Activated effector memory CD4-positive, alpha-beta T cell treated with anti-CD3 and anti-CD28 coated beads, Interleukin-2, amount 50 U/mL, for 16 hours (primary cell): ENCODE measurements at regions not wholly inside any gene's neighbourhood (a gene's known extent, or its start where the extent isn't known, plus 50 kb on each side); places are given as distances from the start of the nearest gene placed in this dataset.
A peak's percentile ranks its signal among the peaks of the same experiment; 100 is the strongest.

Source experiments
- DNase-seq: peaks from one replicate; pipeline ENCODE4 v3.0.0-alpha.2; 2020

DNA sequence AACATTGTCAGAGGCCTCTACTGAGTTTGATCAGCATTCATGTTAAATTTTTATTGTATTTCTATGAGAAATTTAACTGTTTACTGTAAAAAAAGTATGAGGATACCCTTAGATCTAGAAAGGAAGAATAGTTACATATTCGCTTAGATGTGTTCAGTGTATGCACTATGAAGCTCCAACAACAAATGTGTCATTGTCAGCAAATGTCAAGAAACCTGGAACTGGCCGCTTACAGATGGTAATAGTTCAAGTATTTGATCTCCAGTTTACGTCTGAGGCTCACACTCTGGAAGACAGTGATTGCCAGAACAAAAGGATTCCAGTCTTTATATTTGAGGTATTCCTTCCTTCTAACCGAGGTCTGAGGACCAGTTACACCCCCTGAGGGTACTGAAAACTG is 921.2 kb upstream of the LRRTM1 start:
- DNase-seq: no peak

DNA sequence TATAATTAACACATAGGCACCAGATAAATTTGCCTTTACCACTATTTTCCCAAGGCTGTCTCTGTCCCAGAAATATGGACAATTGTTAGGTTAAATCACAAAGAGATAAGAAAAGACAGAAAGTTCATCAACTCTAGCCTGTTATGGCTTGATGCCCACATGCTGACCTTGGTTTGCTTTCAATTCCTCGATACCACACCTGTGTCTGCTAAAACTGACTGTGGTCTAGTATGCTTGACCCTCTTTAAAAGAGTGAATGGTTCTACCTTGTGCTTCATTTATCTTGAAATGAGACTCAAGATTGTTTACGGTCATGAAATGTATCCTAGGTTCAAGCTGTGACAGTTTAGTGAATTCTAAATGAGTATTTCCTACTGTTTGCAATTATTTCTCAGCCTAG is 909.0 kb upstream of the LRRTM1 start:
- no peak for DNase-seq

DNA sequence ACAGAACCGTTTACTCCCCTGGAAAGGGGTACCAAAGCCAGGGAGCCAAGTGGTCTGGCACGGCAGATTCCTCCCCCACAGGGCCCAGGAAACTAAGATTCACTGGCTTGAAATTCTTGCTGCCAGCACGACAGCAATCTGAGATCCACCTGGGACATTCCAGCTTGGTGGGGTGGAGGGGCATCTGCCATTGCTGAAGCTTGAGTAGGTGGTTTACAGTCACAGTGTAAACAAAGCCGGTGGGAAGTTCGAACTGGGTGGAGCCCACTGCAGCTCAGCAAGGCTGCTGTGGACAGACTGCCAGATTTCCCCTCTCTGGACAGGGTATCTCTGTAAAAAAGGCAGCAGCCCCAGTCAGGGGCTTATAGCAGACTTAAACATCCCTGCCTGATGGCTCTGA is 901.7 kb upstream of the LRRTM1 start:
- no peak for DNase-seq

DNA sequence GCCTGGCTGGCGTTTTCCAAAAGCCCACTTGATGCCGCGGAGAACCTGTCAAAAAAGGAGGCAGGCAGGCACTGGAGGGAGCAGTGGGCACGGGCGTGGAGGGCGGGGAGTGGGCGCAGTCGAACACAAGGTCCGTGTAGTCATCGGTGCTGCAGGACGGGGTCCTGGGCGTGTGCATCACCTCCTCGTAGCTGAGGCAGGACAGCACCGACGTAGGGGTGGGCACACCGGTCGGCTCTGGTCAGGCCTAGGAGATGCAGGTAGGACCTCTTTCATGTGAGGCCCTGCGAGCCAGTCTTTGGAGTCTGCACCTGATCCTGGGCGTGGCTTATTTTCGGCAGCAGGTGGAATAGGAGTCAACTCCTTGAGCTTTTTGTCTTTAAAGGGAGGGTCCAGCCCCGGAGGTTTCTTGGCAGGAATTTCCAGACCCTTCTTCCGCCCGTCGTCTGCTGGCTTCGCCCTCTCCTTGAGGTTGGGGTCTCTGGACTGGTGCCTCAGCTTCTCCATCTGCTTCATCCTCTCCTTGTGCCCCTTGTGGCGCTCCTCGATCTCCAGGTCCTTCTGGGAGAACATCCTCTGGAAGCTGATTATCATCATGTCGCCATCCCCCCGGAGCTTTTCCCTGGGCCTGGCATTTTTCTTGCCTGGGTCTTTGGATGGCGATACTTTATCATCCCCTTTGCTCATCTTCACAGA is 892.5 kb upstream of the LRRTM1 start:
- DNase-seq: peak; percentile 48

DNA sequence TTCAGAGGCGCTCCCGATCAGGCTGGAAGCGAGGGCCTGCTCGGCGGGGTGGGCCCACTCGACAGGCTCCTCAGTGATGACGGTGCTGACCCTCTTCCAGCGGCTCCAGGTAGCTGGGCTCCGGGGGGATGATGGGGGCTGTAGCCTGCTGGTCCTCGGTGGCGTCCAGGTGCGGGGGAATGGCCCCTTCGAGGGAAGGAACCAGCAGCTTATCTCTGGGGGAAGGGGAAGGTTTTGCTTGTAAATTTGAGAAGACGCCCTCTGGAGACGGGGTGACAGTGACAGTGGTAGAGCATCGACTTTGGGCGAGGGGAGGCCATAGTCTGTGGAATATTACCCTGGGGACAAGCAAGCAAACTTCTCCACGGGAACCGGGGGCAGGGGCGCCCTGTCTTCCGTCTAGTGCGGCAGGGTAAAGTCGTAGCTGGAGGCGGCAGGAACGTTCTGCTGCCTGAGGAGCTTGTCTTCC is 891.9 kb upstream of the LRRTM1 start:
- peak; percentile 54 for DNase-seq

DNA sequence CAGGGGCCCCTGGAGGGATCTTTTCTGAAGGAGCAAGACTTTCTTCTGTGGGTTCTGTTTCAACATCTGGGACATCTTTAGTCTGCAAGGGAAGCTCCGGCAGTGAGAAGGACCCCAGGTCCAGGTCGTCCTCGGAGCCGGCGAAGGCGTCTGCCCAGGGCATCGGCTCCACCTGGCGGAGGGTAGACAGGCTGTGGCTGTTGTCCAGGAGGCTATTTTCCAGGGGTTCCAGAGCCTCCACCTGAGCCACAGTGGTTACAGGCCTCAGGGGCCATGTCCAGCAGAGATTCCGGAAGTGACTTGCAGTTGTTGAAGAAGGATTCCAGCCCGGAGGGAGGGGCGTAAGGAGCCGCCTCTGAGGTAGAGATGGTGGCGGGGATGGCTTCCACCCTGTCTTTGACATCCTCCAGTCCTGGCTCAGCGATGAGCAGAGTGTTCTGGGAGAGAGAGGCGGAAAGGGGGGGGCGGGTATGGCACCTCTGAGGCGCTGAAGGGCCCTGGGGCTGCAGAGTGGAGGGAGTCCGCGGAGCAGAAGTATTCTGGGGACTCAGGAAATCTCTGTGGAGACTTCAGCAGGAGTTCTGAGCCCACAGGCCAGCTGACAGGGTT is 891.3 kb upstream of the LRRTM1 start:
- DNase-seq: peak; percentile 55

DNA sequence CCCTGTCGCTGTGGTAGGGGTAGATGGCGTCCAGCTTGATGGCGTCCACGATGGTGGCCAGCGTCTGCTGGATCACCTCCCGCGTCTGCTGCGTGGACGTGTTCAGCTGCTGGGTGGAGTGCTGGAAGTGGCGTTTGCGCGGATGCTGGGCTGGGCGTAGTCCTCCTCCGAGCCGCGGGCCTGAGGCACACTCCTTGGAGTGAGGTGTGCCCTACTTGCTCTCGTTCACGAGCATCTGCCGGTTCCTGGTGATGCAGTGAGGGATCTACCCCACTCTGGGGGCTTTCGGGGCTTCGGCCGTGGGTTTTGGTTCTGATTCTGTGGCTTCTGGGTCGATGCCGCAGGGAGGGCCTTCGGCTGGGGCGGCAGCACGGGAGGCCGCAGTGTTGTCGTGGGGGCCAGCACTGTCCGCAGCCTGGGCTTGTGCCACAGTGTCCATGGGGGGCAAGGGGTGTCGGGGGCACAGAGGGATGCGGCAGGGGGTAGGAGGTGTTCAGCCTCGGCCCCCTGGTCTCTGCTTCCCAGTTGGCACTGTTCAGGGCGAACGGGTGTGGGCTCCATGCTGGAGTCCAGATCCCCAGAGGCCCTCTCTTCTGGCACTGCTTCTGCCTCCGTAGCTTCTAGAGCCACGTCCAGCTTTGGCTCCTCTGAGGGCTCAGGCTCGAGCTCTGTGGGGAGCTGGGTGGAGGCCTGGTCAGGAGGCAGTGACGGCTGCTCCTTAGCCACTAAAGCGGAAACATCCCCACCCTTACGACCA is 890.6 kb upstream of the LRRTM1 start:
- peak; percentile 54 for DNase-seq

DNA sequence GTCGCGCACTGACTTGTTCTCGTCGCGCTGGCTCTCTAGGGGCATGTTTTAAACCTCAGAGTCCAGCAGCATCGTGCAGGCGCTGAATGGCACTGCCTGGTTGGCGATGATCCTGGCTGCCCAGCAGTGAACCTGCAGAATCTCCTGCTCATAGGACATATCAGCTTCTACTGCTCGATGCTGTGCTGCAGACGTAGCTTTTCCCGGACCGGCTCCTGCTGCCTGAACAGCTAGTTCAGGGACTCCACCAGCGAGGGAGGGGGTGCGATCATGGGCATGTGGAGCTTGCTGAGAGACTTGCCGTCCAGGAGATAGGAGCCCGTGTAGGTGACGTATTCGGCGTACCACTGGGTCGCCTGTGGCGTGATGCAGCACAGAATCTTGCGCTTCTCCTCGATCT is 890.0 kb upstream of the LRRTM1 start:
- no peak for DNase-seq

DNA sequence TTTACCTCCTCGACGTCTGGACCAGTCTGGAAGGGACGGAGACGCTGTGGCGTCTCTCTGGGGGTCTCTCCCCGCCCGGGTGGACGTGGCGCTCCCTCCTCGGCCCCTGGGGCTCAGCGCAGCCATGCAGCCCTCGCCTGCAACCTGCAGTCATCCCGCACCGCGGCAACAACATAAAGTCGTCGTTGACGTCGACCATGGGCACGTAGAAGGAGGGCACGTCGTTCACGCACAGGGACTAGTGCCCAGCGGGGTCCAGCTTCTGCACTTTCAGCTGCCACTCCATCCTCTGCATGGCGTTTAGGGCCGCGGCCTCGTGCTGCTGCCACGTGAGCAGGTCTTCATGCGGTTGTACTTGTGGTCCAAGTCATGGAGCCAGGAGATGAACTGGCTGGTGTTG is 889.6 kb upstream of the LRRTM1 start:
- DNase-seq: peak; percentile 62

DNA sequence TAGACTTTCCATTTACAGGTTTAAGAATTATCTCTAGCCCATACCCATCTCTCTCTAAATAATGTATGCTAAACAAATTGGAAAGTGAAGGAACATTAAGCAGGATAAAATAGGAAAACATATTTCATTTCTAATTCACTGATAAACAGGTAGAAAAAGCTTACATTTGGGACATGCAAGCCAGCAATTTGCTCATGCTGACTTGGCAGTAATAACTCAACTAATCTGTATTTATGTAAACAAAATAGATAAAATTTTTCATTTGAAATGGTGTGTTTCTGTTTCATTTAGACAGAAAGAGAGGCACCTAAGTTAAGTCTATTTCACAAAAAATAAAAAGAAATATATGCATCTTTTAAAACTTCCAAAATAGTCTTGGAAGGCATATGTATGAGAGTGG is 877.3 kb upstream of the LRRTM1 start:
- DNase-seq: no peak

DNA sequence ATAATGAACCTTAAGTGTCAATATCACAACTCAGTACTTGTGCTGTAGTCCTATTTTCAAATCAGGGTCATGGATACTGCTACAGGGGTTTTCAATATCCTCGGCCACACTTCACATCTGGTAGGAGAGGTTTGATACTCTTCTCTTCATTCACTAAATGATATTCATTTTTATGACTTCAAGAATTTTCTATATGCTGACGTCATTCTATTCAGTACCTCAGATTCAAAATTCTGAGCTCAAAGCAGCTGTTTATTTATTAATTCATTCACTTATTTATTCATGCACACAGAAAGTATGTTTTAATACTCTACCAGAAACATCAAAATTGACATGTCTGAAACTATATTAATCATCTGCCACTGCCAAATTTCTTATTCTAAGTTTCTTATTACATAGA is 866.9 kb upstream of the LRRTM1 start:
- DNase-seq: no peak

DNA sequence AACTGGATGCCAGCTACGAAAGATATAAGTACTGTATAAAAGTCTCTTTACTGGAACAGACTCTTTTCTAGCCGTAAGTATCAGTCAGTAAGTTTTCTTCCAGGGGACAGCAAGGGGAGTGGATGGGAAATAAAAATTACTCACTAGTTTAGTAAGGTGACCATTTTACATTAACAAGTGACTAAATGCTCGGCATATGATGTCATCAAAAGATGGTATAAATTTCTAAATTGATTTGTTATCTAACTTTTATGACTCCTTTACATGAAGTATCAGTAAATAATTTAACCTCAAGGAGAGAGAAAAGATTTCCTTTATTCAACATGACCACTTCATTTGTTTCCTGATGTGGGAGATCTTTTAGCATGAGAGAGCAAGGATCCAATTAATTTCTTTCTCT is 859.0 kb upstream of the LRRTM1 start:
- no peak for DNase-seq

DNA sequence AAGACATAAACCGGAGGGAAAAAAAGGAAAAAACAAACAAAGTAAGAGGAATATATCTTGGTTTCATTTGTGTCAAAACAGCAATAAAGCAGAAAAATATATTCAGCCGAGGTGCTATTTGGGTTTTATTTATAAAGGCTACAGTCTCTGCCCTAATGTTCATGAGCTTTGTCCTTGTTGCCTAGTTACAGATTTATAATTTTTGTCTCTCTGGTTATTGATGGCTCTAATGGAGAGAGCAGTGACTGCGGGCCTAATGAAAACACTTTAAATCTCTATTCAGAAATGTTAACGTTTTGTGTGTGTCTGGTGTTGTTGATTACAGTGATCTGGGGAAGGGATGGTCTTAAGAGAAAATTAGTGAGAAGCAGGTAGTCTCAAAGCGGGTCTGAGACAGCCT is 854.0 kb upstream of the LRRTM1 start:
- no peak for DNase-seq

DNA sequence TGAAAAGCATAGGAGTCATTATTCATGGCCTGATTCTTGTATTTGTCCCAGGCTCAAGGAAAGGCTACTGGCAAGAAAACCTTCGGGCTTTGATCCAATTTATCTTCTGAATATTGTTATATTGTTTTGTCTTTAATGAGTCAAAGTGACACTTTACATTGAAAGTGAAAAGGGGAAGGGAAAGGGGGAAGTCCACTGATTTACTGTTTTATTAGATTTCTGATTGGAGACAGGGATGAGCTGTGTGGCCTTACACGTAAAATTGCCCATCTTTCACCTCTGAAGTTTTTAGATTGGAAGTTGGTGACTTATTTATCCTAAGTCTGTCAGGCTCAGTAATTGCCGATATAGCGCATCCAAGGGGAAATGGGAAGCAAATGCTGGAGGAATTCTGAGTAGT is 843.8 kb upstream of the LRRTM1 start:
- DNase-seq: no peak

DNA sequence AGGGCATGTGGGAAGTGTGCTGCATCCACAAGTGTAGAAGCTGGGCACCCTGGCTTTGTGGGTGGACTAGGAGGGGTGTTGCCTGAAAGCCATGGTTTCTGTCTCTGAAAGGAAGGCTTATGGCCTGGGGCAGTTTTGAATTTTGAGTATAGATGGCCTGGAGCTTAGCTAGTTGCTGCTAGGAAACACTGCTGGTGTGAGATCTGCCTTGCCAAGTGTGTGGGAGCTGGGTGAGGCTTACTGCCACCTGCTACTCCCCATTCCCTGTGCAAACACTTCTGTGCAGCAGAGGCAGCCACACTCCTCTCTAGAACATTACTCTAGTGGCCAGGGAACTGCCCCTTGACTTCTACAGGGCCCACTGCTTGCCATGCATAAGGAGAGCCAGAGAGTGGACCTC is 831.7 kb upstream of the LRRTM1 start:
- no peak for DNase-seq

DNA sequence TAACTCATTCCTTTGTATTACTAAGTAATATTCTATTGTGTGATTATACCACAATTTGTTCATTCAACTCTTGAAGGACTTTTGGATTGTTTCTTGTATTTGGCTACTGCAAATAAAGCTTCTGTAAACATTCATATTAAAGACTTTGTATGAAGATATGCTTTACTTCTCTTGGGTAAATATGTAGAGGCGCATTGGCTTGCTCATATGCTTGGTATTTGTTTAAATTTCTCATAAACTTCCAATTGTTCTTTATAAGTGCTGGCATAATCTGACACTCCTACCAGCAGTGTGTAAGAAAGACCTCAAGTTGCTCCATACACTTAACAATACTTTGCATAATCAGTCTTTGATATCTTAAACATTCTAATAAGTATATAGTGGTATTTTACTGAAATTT is 792.8 kb upstream of the LRRTM1 start:
- no peak for DNase-seq

DNA sequence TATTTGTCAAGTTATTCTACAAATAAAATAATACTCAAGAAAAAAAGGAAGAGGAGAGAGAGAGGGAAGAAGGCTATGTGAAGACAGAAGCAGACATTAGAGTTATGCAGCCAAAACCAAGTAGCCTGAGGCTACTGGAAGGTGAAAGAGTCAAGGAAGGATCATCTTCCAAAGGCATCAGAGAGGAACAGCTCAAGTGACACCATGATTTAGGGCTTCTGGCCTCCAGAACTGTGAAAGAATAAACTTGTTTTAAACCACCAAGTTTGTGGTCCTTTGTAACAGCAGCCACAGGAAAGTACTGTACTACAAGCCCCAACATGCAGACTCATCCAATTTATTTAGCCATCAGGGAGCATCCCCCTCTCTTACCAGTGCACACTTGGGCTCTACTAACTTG is 788.5 kb upstream of the LRRTM1 start:
- no peak for DNase-seq

DNA sequence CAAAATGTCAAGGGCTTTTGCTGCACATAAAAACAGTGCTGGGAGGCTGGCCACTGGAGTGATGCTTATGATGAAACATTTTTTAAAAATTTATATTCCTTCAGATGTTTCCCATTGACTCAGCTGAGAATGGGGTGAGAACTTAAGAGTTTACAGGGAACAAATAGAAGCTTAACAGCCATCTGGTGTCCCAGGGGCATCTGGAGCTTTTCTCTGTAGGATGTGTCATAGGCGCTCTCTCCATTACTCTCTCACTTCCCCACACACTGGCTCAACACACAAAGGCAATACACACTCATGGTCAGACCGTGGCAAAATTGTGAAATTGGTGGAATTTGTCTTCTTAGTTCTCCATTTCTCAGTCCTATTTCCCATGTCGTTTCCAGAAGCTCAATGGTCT is 783.1 kb upstream of the LRRTM1 start:
- no peak for DNase-seq

DNA sequence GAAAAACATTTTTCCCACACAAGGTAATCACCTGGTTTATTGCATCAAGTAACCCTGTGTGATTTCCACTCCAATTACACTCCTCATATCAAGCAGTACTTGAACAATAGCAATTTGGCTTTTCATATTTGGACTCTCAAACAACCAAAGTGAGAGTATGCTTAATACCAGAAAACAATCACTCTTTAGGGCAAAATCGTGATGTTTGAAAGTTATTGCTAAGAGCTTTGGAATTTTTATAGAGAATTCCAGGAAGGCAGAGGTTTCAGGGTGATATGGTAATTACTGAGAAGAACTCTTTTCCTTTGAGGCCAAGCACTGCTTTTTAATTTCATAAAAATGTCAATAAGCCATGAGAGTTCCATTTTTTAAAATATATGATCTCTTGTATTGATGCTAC is 779.5 kb upstream of the LRRTM1 start:
- DNase-seq: no peak

DNA sequence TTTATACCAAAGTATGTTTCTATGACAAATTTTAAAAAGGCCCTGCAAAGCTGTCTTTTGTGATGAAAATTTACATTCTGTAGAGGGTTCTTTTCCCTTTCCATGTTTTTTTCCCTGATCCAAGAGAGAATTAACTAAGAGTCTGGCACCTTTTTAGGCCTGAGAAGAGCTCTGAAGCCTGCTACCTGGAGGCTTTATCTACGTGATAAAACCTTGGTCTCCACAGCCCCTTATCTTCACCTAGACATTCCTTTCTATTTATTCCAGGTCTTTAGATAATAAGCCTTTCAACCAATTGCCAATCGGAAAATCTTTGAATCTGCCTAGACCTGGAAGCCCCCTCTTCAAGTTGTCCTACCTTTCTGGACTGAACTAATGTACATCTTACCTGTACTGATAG is 774.1 kb upstream of the LRRTM1 start:
- DNase-seq: no peak

DNA sequence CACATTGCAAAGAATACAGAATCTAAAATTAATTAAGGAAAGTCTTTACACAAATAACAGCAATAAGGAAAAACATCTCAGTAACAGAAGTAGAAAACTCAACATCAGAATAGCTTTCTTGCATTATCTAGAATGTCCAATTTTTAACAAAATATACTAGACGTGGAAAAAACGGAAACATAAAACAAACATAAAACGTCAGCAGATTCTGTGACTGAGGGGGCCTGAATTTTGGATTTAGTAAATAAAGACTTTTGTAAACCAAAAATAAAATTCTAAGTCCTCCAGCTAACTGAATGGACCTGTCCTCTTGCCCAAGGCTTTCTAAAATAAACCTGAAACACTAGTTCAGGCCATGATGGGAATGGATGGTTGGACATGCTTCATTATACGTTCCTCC is 773.5 kb upstream of the LRRTM1 start:
- DNase-seq: no peak

DNA sequence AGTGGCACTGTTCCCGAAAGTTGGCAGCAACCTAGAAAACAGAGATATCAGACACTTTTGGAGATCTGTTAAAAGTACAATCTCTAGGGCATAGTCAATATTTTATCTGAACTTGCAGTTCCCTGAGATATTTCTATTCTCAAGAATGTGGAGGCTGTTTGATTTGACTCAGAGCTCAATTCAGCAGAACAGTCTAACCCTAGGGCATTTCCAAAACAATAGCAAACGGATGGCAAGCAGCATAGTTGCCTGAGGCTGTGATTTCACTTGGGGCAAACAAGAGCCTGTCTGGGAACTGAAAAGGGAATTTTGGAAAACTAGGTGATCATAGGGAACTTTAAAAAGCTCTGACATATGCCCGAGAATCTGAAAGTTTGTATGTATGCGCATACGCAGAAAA is 772.8 kb upstream of the LRRTM1 start:
- DNase-seq: no peak

DNA sequence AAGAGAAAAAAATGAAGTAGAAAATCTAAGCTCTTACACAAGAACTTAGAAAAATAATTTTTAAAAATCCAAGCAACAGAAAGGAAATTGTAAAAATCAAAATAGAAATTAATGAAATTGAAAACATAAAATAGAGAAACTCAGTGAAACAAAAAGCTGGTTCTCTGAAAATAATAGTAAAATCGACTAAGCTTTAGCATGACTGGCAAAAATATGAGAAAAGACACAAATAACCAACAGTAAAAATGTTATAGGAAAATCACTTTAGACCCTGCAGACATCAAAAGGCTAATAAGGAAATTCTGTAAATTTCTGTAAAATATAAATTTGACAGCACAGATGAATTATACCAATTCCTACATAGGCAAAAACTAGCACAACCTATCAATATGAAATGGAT is 768.9 kb upstream of the LRRTM1 start:
- no peak for DNase-seq

DNA sequence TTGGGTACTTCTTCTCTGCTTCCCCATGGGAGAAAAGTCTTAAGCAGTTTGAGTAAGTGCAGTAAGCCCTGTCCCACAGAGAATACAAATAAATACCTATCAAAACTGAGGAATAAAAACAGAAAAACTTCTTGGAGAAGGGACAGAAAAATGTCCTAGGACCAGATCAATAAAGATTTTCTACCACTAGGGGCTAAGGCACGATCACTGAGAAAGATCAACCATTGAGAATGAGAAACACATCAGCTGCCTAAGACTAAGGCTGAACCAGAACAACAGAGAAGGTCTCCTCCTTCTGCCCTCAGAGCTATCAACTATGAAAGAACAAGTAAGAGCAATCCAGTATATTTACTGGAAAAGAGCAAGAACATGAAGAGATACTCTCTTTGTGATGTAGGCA is 763.6 kb upstream of the LRRTM1 start:
- DNase-seq: no peak
